Amniotic epithelial cell (primary cell): ENCODE measurements at regions not wholly inside any gene's neighbourhood (a gene's known extent, or its start where the extent isn't known, plus 50 kb on each side); places are given as distances from the start of the nearest gene placed in this dataset.

Source experiments
- DNase-seq: peaks from one replicate; pipeline ENCODE4 v3.0.0-alpha.2; 2010; ENCODE audit warnings: low read depth

GRCh38 chr3:64464955-64465354 is 222.8 kb downstream of the ADAMTS9 start:
- no peak for DNase-seq

GRCh38 chr3:64463981-64464380 is 223.8 kb downstream of the ADAMTS9 start:
- no peak for DNase-seq

GRCh38 chr3:64462203-64462602 is 225.6 kb downstream of the ADAMTS9 start:
- peak; percentile 89 for DNase-seq

DNA sequence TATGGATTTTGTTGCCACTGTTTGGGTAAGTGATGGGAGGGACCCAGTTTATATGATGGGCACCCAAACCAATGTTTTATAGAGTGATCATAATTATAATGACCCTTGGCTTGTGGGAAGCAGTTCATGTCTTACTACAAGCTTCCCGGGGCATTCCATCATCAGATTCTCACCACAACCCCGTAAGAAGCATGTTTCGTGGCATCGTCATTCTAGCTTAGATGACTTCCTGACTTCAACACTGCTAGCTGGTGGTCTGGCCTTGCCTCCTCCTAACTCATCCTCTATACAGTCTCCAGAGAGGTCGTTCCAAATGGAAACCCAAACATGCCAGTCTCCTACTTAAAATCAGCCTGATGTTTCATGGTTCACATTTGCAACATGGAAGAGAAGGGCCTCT is 226.9 kb downstream of the ADAMTS9 start:
- peak; percentile 95 for DNase-seq

GRCh38 chr3:64460141-64460730 is 227.6 kb downstream of the ADAMTS9 start:
- no peak for DNase-seq

GRCh38 chr3:64459711-64460110 is 228.1 kb downstream of the ADAMTS9 start:
- DNase-seq, result peak; percentile 84

GRCh38 chr3:64457811-64458210 is 230.0 kb downstream of the ADAMTS9 start:
- no peak for DNase-seq

DNA sequence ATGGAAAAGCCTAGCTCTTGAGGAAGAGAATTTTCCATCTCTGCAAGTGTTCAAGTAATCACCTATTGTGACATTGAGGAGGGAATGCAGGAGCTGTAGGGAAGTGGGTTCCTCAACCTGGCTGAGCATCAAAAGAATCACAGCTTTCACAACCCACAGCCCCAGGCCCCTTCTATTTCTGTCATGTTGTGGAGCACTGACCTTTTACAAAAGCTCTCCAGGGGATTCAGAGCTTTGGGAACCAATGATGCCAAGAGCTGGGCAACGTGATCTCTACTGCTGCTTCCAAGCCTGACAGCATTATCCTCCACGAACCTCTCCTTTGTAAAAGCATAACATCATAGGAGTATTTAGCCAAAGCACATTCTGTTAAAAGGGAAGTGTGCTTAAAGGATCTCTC is 231.1 kb downstream of the ADAMTS9 start:
- DNase-seq, result no peak

- no peak for DNase-seq
Measured at GRCh38 chr3:64455351-64455750, 230.1 kb upstream of the PRICKLE2 start.

DNA sequence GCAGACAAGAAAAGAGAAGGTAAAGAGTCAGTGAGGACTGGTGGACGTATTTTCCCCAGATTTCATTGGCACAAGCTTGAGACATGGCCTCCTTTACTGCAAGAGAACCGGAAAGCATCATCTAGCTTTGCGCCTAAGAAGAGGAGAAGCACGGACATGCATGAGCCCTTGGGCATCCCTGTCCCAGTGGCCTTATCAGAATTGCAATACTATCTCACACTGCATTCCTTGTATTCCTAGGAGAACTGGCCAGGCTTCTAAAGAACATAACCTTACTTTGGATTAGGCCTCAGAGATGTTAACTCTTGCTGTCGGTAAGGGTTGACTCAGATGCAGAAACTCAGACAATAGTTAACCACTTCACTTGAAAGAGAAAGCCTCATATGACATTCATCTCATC is 229.5 kb upstream of the PRICKLE2 start:
- no peak for DNase-seq

GRCh38 chr3:64454179-64454578 is 228.9 kb upstream of the PRICKLE2 start:
- DNase-seq, result peak; percentile 84

GRCh38 chr3:64451283-64452012 is 226.2 kb upstream of the PRICKLE2 start:
- no peak for DNase-seq

DNA sequence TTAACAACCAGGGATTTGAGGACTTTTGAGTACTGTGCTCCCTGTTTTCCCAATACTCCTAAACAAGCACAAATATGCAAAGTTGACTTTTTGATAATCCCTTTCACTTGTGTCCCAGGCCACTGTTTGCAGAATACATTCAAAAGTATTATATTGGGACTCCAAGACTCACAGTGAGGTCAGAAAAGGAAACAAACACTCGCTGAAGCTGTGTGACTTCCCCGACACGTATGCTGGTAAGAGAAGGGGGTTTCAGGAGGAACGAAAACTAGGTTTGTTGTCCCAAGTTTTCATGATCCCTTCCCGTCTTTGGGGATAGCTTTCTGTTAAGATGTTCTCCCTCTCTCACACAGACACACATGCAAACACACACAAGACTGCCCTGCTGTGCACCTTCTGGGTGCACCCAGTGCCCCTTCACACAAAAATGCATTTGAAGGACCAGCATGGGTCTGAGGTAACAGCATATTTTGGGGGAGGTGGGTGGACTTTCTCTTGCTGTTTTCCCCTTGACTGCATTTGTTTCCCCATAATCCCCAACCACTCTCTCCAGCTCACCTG is 225.2 kb upstream of the PRICKLE2 start:
- no peak for DNase-seq

DNA sequence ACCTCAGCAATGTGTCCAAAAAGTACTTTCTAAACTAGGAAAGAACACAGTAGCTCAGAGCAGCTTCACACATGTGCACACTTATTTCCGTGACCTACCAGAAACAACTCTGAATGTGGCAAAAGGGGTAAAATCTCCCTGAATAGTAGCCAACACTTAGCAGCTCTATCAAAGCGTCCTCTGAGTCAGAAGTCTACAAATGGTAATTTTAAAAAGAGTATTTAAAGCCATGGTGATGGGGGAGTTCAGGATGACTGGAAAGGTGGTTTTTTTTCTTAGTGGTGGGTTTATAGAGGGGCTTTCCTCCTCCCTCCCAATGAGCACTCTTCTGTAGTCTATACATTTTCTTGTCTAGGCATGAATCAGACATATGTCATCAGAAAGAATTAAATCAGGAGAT is 223.8 kb upstream of the PRICKLE2 start:
- no peak for DNase-seq

DNA sequence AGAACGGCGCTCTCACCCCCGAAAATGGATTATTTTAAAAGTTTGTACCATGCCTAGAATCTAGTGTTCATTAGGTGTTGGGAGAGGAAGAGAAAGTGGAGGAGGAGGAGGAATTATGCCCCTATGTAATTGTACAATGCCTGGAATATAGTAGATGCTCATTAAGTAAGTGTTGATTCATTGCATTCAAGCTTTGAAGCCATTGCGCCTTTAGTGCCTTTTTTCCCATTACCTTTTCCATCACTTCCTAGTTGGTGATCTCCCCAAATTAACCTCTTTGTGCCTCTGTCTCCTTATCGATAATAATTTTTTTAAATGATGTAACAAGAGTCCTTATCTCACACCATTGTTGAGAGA is 220.7 kb upstream of the PRICKLE2 start:
- DNase-seq, result no peak

DNA sequence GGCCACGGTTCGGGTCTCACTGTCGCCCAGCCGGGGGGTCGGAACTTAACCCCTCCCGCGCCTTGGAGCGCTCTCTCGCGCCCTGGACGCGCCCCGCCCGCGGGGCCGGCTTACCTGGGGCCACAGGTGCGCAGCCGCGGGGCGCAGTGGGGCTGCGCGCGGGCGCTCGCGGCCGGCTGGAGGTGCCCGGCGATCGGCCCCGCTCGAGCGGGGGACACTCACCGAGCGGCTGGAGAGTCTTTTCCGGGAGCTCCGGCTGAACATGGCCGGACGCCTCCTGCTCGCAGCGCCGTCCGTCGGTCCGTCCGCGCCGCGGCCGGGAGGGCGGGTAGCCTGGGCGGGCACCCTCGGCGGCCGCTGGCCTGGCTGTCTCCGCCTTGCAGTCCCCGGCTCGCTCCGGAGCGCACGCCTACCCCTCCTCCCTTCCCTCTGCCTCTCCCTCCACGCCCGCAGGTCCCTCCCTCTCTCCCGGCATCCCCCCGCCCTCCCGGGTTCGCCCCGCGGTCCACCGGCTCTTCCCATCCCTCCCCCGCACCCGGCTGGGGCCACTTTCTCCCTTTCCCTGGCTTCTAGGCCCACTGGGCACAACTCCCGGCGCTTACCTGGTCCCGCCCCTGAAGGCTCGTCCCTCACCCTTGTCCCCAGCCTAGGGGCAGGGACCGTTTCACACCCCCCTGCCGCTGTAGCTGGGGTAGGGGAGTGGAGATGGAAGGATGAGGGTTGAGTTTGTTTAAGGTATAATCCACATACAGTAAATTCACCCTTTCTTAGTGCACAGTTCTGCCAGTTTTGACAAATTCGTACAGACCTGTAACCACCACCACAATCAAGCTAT is 220.1 kb upstream of the PRICKLE2 start:
- no peak for DNase-seq

DNA sequence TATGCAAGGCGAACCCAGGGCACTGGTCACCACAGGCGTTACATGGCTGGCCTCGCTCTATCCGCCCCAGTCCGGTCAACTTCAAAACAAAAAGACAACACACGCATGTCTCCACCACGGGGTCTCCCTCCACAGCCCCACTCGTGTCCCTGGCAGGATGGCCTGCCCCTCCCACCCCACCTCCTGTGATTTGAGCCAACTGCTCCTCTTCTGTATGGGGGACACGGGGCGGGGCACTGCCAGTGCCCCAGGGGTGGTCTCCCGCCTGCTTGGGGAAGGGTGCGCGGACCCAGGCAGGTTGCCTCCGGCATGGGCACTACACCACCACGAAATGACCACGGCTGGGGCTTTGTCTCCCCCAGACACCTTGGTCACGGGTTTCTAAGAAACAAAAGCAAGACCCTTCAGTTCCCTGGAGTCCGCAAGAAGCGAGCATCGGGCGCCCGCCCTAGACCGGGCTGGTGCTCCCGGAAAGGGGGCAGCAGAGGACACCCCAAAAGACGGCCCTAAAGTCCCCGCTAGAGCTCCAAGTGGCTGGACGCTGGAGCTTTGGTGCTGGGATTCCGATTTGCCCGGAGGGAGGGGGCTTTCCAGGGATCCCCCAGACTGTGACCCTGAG is 219.3 kb upstream of the PRICKLE2 start:
- no peak for DNase-seq

- no peak for DNase-seq
Measured at GRCh38 chr3:64443546-64444381, 218.5 kb upstream of the PRICKLE2 start.

DNA sequence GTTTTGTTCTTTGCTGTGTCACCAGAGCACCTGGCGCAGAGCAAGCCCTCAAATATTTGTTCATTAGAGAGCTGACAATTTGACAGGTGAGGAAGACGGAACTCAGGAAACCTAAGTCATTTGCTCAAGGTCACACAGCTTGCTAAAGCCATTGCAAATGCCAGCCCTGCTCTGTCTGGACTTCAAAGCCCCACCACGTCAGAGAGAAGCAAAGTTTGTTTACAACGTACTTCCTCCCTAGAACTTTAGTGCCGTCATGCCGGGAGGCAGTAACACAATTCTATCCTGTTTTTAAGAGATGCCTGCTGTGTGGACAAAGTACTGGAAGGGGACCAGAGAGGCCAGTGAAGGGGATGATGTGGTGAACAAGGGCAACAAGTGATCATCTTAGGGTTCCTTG is 216.6 kb upstream of the PRICKLE2 start:
- no peak for DNase-seq

- DNase-seq, result peak; percentile 93
Measured at GRCh38 chr3:64440498-64440897, 215.2 kb upstream of the PRICKLE2 start.

- DNase-seq, result no peak
Measured at GRCh38 chr3:64438812-64439211, 213.5 kb upstream of the PRICKLE2 start.
